ENCODE measurements at regions not wholly inside any gene's neighbourhood (a gene's known extent, or its start where the extent isn't known, plus 50 kb on each side); places are given as distances from the start of the nearest gene placed in this dataset.

GRCh38 chr10:109287858-109288257, 635.5 kb downstream of the XPNPEP1 start:
- H3K9me3 ChIP-seq, result no peaks in the 10 kb centered on the region
- intact Hi-C loops (cut with DNase I; ENCODE audit: low total_unique reads), result no loop called here
- no peak for TF ChIP-seq POLR2A (IDR thresholded peaks at IDR 0.05)
- no peak for TF ChIP-seq CTCF (IDR thresholded peaks at IDR 0.05)
- H3K4me1 ChIP-seq, result no peaks in the 10 kb centered on the region
- no peaks in the 10 kb centered on the region for H3K36me3 ChIP-seq
- H3K27me3 ChIP-seq, result no peaks in the 10 kb centered on the region
- no peak overlapping the region for H3K27ac ChIP-seq
- DNase-seq, result no peak
- H3K4me3 ChIP-seq, result no peak overlapping the region

GRCh38 chr10:109282510-109282909, 640.8 kb downstream of the XPNPEP1 start:
- intact Hi-C loops (cut with DNase I; ENCODE audit: low total_unique reads), result no loop called here
- TF ChIP-seq CTCF (IDR thresholded peaks at IDR 0.05), result no peak
- TF ChIP-seq POLR2A (IDR thresholded peaks at IDR 0.05), result no peak

DNA sequence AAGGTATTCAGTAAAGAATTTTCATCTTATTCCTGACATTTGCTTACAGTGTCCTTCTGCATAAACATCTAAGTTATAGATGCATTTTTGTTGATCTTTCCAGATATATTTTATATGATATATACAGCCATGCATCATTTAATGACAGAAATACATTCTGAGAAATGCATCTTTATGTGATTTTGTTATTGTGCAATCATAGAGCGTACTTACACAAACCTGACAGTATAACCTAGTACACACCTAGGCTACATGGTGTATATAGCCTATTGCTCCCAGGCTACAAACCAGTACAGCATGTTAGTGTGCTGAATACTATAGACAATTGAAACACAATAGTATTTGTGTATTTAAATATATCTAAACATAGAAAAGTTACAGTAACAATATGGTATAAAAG, 642.0 kb downstream of the XPNPEP1 start:
- H3K27me3 ChIP-seq, result no peaks in the 10 kb centered on the region
- no peak for TF ChIP-seq POLR2A (IDR thresholded peaks at IDR 0.05)
- no peak for TF ChIP-seq CTCF (IDR thresholded peaks at IDR 0.05)
- no peaks in the 10 kb centered on the region for H3K36me3 ChIP-seq
- no peak overlapping the region for H3K4me3 ChIP-seq
- H3K27ac ChIP-seq, result no peak overlapping the region
- DNase-seq, result no peak
- H3K4me1 ChIP-seq, result no peaks in the 10 kb centered on the region
- H3K9me3 ChIP-seq, result no peaks in the 10 kb centered on the region
- intact Hi-C loops (cut with DNase I; ENCODE audit: low total_unique reads), result no loop called here

More at GRCh38 chr10:109282510-109282909, 640.8 kb downstream of the XPNPEP1 start:
- H3K4me3 ChIP-seq, result no peak overlapping the region
- no peaks in the 10 kb centered on the region for H3K9me3 ChIP-seq
- H3K36me3 ChIP-seq, result no peaks in the 10 kb centered on the region
- no peaks in the 10 kb centered on the region for H3K4me1 ChIP-seq
- no peaks in the 10 kb centered on the region for H3K27me3 ChIP-seq
- no peak overlapping the region for H3K27ac ChIP-seq
- no peak for DNase-seq

DNA sequence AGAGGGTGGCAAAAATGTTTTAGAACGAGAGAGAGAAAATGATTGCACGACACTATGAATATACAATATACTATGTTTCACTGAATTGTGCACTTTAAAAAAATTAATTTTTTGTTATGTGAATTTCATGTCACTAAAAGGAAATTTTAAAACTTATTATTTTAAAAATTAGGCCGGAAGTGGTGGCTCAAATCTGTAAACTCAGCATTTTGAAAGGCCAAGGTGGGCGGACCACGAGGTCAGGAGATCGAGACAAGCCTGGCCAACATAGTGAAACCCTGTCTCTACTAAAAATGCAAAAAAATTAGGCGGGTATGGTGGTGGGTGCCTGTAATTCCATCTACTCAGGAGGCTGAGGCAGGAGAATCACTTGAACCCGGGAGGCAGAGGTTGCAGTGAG, 642.5 kb downstream of the XPNPEP1 start:
- DNase-seq, result no peak
- Histone ChIP-seq H3K9me3 (no peaks in the 10 kb centered on the region), H3K4me3 (no peak overlapping the region), H3K36me3 (no peaks in the 10 kb centered on the region), H3K27ac (no peak overlapping the region), H3K4me1 (no peaks in the 10 kb centered on the region), H3K27me3 (no peaks in the 10 kb centered on the region)
- intact Hi-C loops (cut with DNase I; ENCODE audit: low total_unique reads), result no loop called here
- no peak for TF ChIP-seq CTCF (IDR thresholded peaks at IDR 0.05)
- TF ChIP-seq POLR2A (IDR thresholded peaks at IDR 0.05), result no peak

GRCh38 chr10:109277456-109277855, 645.9 kb downstream of the XPNPEP1 start:
- Histone ChIP-seq H3K4me1 (no peaks in the 10 kb centered on the region), H3K27ac (no peak overlapping the region), H3K36me3 (no peaks in the 10 kb centered on the region), H3K4me3 (no peak overlapping the region), H3K27me3 (no peaks in the 10 kb centered on the region), H3K9me3 (no peaks in the 10 kb centered on the region)
- TF ChIP-seq POLR2A (IDR thresholded peaks at IDR 0.05) (no peak), CTCF (IDR thresholded peaks at IDR 0.05) (no peak)
- no peak for DNase-seq
- intact Hi-C loops (cut with DNase I; ENCODE audit: low total_unique reads), result no loop called here

All from uterus (tissue), 3 donors.